ENCODE measurements at regions not wholly inside any gene's neighbourhood (a gene's known extent, or its start where the extent isn't known, plus 50 kb on each side); places are given as distances from the start of the nearest gene placed in this dataset.
"Not testable (repeated sequence)": the region's sequence is repeated elsewhere in the genome, so short reads cannot be mapped to it uniquely, and the experiment has no call there.

GRCh38 chr12:131279281-131279921 lies 325.7 kb downstream of the ADGRD1 start:
- no peak for DNase-seq

DNA sequence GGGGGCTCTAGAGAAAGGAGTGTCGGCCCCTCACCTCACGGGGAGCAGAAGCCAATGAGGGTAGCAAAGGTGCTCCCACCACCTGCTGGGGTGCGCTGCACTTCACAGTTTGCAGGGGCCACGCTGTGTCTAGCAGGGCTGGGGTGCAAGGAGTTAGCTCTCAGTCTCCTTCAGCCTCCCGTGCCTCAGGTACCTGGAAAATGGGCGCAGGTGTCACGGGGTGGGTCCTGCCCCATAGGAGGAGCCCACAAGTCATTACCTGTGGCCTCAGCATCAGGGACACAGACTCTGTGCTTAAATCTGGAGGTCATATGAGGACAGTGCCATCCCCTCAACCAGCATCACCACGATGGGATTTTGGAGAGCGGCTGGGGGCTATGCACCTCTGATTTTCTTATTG lies 326.7 kb downstream of the ADGRD1 start:
- DNase-seq = no peak
- TF ChIP-seq GATA1 (IDR thresholded peaks at IDR 0.05; ENCODE audit: low read depth, low read length) (no peak), POLR2A (IDR thresholded peaks at IDR 0.05; ENCODE audit: low read length) (no peak)

More at GRCh38 chr12:131279281-131279921, 325.7 kb downstream of the ADGRD1 start:
- TF ChIP-seq GATA1 (IDR thresholded peaks at IDR 0.05; ENCODE audit: low read depth, low read length) (no peak), POLR2A (IDR thresholded peaks at IDR 0.05; ENCODE audit: low read length) (no peak)

GRCh38 chr12:131281016-131281415 lies 327.3 kb downstream of the ADGRD1 start:
- no peak for DNase-seq
- TF ChIP-seq POLR2A (IDR thresholded peaks at IDR 0.05; ENCODE audit: low read length) (no peak), GATA1 (IDR thresholded peaks at IDR 0.05; ENCODE audit: low read depth, low read length) (no peak)

- TF ChIP-seq GATA1 (IDR thresholded peaks at IDR 0.05; ENCODE audit: low read depth, low read length) (no peak), POLR2A (IDR thresholded peaks at IDR 0.05; ENCODE audit: low read length) (no peak)
- DNase-seq = no peak
Measured at GRCh38 chr12:131282292-131283080, 328.8 kb downstream of the ADGRD1 start.

DNA sequence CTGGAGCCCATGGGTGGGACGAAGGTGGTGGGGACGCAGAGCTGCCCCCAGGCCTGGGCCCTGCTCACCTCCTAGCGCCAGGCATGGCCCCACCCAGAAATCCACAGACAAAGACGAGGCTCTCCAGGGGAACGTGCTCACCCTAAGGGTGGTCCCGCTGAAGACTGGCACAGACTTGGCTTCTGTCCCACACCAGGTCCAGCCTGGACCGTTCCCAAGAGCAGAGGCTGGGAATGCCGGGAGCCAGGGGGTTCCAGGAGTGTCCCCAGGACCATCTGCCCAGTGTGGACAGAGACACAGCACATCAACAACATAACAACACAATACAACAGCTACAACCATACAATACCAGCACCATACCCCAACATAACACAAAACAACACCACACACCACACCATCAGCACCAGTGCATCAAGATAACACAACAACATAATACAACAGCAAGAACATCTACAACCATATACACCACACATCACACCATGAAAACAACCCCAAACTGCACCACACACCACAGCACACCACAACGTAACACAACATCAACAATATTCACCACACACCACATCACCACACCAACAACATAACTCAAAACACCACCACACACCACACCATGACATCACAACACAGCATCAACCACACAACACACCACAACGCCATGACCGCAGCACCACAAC lies 329.6 kb downstream of the ADGRD1 start:
- DNase-seq = no peak
- TF ChIP-seq POLR2A (IDR thresholded peaks at IDR 0.05; ENCODE audit: low read length) = no peak

DNA sequence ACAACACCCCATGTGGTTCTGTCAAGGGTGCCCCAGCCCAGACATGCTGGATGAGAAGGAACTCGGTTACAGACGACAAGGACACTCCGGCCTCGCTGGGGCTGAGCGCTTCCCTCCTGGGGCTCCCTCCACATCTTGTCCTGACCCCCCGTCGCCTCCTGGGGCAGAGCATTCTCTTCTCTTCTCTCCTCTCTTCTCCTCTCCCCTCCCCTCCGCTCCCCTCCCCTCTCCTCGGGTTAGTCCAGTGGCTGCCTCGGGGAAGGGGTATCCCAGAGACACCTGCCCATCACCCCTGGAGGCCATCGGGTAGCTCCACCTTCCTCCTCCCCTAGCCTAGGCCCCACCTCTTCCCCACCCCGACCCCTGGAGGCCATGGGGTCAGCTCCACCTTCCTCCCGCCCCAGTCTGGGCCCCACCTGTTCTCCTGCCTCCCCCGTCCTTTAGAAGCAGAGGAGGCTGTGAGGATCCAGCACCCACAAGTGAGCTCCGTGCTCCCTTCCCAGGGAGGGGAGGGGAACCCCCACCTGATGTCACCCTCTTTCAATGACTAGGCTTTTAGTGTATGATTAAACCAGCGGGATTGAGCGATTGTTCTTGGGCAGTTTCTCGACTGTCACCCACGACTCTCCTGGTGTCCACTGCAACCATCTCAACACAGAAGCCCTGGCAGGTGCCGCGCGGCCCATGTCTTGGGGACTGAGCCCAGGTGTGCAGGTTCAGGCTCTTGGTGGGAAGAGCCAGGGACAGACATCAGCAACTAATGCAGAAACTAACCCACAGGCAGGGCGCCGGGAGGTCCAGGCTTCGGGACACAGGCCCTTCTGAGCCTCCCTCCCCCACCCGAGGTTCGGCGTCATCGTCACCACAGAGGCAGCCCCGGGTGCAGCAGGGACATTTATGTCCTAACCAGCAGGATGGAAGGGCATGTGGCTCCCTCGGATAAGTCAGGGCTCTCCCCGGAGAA lies 330.4 kb downstream of the ADGRD1 start:
- DNase-seq = not testable (repeated sequence)

GRCh38 chr12:131284954-131285904 lies 331.5 kb downstream of the ADGRD1 start:
- DNase-seq = not testable (repeated sequence)

GRCh38 chr12:131285905-131286295 lies 332.2 kb downstream of the ADGRD1 start:
- not testable (repeated sequence) for DNase-seq

- DNase-seq = not testable (repeated sequence)
Measured at GRCh38 chr12:131286301-131286700, 332.6 kb downstream of the ADGRD1 start.

DNA sequence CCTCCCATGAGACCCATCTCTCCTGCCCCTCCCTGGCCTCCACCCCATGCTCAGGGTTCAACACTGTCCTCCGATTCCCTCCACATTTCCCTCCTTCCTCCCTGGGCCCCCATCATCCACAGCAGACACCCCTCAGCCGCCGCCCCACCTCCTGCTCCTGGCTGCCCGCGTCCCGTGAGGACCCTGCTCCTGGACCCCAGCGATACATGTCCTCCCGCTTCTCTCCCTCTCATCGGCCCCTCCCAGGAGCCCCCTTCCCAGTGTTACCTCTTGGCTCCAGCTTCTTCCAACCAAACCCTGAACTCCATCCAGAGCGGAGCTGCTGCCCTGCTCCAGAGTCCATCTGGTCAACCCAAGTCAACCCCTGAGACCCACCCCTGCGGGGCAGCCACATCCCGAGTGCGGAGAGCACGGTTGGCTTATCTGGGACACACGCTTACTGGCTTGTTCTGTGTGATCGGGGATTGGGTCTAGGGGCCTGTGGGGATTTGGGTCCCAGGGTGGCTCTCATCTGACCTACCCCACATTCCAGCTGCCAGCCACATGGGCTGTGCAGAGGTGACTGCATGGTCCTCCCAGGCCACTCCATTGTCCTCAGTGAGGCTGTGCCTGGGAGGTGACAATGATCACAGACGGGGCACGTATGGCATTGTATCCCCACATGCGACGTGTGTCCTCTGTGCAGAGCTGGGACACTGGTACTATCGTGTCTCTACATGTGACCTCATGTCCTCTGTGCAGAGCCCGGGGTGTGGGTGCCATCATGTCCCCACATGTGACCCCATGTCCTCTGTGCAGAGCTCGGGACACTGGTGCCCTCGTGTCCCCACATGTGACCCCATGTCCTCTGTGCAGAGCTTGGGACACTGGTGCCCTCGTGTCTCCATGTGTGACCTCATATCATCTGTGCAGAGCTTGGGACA lies 333.6 kb downstream of the ADGRD1 start:
- no peak for TF ChIP-seq POLR2A (IDR thresholded peaks at IDR 0.05; ENCODE audit: low read length)
- TF ChIP-seq GATA1 (IDR thresholded peaks at IDR 0.05; ENCODE audit: low read depth, low read length) = no peak
- no peak for DNase-seq

- TF ChIP-seq GATA1 (IDR thresholded peaks at IDR 0.05; ENCODE audit: low read depth, low read length) (no peak), POLR2A (IDR thresholded peaks at IDR 0.05; ENCODE audit: low read length) (no peak)
- no peak for DNase-seq
Measured at GRCh38 chr12:131287938-131288764, 334.4 kb downstream of the ADGRD1 start.

DNA sequence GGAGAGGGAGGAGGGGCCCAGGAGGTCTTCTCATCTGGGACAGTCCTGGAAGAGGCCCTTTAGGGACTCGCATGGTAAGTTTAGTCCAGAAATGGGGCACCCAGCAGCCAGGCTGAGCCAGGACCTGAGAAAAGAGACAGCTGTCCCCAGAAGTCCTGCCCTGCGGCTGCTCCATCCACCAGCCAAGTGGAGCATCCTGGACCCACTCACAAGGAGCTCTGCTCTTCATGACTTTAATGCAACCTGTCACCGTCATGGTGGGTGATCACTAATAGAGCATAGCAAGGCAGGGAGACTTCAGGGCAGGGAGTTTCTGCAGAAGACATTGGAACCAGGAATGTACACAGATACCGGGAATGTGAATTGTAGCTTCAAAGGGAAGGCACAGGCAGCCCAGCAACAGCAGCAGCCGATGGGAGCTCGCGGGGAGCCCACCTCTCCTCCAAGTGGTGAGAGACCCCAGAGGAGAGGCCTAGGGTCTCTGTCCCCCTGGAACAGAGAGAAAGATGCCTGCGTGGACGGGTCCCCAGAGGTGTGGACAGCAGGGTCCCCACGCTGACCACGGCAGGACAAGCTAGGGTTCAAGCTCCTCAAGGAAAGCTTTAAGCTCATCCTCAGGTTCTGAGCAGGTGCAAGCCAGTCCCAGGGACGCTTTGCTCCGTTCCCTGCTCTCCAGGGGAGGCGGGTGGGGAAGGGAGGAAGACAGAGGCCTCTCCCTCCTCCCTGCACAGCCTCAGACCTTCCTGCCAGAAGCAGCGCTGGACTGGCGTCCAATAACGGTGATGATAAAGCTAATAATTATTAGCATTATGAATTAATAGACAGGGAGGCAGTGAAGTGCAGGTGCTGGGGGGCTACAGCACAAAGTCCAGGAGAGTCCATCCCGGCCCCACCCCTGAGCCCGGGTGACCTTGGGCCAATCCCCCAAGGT lies 335.3 kb downstream of the ADGRD1 start:
- DNase-seq = not testable (repeated sequence)

DNA sequence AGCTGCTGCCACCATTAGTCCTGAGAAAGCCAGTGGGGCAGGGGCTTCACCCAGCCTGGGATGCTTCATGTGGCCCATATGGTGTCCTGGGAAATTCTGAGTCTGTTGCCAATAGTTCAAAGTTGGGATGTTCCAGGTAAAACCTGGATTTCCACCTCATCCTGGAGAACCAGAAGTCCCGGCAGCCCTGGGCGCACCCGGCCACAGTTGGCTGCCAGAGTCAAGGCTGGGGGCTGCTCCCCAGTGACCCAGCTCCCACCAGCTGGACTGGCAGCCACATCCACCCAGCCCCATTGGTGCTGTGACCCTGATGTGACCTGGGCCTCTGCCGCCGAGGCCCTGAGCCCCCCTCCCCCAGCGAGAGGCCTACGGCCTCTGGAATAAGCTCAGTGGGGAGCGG lies 336.1 kb downstream of the ADGRD1 start:
- not testable (repeated sequence) for DNase-seq
